WERI-Rb-1 (cell line): ENCODE measurements at regions not wholly inside any gene's neighbourhood (a gene's known extent, or its start where the extent isn't known, plus 50 kb on each side); places are given as distances from the start of the nearest gene placed in this dataset.

ENCODE experiments used
- DNase-seq: peaks from one replicate; pipeline ENCODE4 v3.0.0-alpha.2; 2020
- H3K27ac ChIP-seq: fragments of 250-450 bp; sonication (Bioruptor Pico); 2 replicates; pipeline ENCODE4 v1.5.1; 2020; ENCODE audit warnings: mild to moderate bottlenecking, moderate library complexity
- H3K27me3 ChIP-seq: fragments of 250-450 bp; sonication (Bioruptor Pico); 2 replicates; pipeline ENCODE4 v1.5.1; 2021; ENCODE audit warnings: mild to moderate bottlenecking, low read depth, moderate library complexity; ENCODE audit not compliant: insufficient read depth, severe bottlenecking
- H3K36me3 ChIP-seq: fragments of 250-450 bp; sonication (Bioruptor Pico); 2 replicates; pipeline ENCODE4 v1.5.1; 2020; ENCODE audit warnings: mild to moderate bottlenecking, moderate library complexity
- H3K4me3 ChIP-seq: 2 replicates; pipeline ENCODE4 v1.5.1; 2011; ENCODE audit warnings: low read depth, mild to moderate bottlenecking, control low read depth, low read length
- H3K9me3 ChIP-seq: fragments of 250-450 bp; sonication (Bioruptor Pico); 2 replicates; pipeline ENCODE4 v1.5.1; 2021; ENCODE audit warnings: mild to moderate bottlenecking, moderate library complexity; ENCODE audit not compliant: severe bottlenecking
- TF ChIP-seq, protein P1 (sequence below): IDR thresholded peaks from 2 replicates; pipeline ENCODE4 v1.5.1; 2011; ENCODE audit warnings: low read depth, mild to moderate bottlenecking, control low read depth, inconsistent platforms, low read length

DNA sequence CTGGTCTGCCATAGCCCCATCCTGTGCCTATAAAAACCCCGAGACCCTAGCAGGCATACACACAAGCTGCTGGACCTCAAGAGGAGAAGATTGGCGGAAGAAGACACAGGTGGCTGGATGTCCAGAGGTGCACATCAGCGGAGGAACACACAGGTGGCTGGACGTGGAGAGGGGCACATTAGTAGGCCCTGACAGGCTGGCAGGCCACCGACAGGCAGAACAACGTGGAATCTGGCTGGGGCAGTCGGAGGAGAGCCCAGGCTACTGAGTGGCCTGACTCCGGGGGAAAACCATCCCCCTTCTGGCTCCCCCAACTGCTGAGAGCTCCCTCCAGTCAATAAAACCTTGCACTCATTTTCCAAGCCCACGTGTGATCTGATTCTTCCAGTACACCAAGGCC, 512.5 kb upstream of the AMOT start:
- no peak overlapping the region for H3K4me3 ChIP-seq
- H3K9me3 ChIP-seq, result no peaks in the 10 kb centered on the region
- no peaks in the 10 kb centered on the region for H3K36me3 ChIP-seq
- TF ChIP-seq, protein P1, sequence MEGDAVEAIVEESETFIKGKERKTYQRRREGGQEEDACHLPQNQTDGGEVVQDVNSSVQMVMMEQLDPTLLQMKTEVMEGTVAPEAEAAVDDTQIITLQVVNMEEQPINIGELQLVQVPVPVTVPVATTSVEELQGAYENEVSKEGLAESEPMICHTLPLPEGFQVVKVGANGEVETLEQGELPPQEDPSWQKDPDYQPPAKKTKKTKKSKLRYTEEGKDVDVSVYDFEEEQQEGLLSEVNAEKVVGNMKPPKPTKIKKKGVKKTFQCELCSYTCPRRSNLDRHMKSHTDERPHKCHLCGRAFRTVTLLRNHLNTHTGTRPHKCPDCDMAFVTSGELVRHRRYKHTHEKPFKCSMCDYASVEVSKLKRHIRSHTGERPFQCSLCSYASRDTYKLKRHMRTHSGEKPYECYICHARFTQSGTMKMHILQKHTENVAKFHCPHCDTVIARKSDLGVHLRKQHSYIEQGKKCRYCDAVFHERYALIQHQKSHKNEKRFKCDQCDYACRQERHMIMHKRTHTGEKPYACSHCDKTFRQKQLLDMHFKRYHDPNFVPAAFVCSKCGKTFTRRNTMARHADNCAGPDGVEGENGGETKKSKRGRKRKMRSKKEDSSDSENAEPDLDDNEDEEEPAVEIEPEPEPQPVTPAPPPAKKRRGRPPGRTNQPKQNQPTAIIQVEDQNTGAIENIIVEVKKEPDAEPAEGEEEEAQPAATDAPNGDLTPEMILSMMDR, result no peak
- no peak for DNase-seq
- no peak overlapping the region for H3K27ac ChIP-seq
- H3K27me3 ChIP-seq, result peaks cover 66% of the 10 kb centered on the region

DNA sequence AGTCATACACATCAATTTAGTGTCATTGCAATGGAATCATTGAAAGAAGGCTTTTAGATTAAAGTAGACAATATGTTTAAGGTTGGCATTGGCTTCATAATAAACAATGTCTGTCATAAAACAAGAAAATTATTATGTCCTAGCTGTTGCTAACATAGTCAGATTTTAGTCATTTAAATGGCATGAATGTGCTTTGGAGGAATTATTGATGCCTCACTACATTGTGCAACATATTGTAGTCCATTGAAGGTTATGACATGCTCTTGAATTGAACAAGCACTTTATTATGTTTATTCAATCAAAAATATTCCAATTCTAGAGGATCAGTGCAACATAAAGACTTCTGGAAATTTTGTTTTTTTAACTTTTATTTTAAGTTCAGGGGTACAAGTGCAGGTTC, 489.8 kb upstream of the AMOT start:
- H3K9me3 ChIP-seq, result no peaks in the 10 kb centered on the region
- H3K27me3 ChIP-seq, result peaks cover 37% of the 10 kb centered on the region
- no peaks in the 10 kb centered on the region for H3K36me3 ChIP-seq
- no peak overlapping the region for H3K4me3 ChIP-seq
- TF ChIP-seq, protein P1, result no peak
- H3K27ac ChIP-seq, result no peak overlapping the region
- no peak for DNase-seq

DNA sequence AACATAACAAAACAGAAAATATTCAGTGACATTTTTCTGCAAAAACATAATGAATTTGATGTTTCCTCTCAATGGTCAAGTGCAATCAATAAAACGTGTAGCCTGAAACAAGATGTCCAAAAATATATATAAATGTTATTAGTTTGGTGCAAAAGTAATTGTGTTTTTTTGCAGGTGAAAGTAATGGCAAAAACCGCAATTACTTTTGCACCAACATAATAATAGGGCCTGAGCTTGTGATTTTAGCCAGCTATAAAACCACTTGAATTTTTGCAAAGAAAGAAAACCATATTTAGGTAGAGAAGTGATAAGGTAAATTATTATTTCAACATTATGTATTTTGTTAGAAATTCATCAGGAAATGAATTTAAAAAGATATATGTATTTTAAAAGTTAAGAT, 475.3 kb upstream of the AMOT start:
- no peaks in the 10 kb centered on the region for H3K9me3 ChIP-seq
- H3K27ac ChIP-seq, result no peak overlapping the region
- TF ChIP-seq, protein P1, result no peak
- no peak overlapping the region for H3K4me3 ChIP-seq
- no peak for DNase-seq
- peaks cover 32% of the 10 kb centered on the region for H3K27me3 ChIP-seq
- H3K36me3 ChIP-seq, result no peaks in the 10 kb centered on the region

DNA sequence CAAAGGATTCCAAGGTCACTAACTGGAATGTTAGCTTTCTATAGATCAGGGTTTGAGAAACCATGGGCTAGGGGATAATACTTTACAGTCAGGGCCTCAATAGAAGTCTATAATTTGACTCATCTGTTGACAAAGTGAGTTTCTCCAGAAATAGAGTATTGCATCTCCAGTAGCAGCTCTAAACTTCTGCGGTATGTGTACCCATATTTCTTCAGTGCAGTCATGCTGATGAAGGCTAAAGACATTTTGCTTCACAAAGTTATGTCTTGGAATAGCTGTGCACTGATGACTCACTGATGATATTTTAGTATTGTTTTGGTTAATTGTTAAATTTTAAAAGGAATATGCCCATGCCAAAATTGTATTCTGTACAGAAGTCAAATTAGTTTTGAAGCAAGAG, 464.9 kb upstream of the AMOT start:
- Histone ChIP-seq H3K36me3 (no peaks in the 10 kb centered on the region), H3K9me3 (no peaks in the 10 kb centered on the region), H3K4me3 (no peak overlapping the region), H3K27me3 (peaks cover 69% of the 10 kb centered on the region), H3K27ac (no peak overlapping the region)
- DNase-seq, result no peak
- TF ChIP-seq, protein P1, result no peak

DNA sequence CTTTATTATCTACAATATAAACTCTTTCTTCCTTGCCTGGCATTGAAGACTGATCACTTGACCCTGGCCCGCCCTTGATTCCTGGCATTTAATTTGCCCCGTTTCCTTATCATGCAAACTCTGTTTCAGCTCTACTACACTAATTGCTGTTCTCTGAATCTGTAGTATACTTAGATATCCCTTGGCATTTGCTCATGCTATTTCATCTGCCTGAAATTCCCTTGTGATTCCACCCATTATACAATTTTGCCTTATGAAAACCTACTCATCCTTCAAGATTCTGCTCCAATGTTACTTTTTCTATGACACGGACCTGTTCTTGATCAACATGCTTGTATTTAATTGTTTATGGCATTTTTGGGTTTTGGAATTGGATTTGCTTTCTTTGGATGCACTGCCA, 459.9 kb upstream of the AMOT start:
- Histone ChIP-seq H3K9me3 (no peaks in the 10 kb centered on the region), H3K36me3 (no peaks in the 10 kb centered on the region), H3K4me3 (no peak overlapping the region), H3K27ac (no peak overlapping the region), H3K27me3 (peaks cover 41% of the 10 kb centered on the region)
- DNase-seq, result no peak
- TF ChIP-seq, protein P1, result no peak

DNA sequence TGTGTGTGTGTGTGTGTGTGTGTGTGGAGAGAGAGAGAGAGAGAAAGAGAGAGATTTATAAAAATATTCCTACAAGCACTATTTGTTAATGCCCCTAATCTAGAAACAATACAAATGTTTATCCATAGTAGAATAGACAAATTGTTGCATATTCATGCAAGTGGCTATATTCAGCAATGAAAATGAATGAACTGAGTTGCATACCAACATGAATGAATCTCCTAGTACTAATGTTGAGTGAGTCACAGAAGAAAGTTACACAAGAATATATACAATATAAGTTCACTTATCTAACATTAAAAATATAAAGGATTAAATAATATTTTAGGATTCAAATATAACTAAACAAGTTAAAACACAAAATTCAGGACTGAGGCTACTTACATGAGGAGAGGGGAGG, 456.8 kb upstream of the AMOT start:
- TF ChIP-seq, protein P1, result no peak
- Histone ChIP-seq H3K27me3 (peaks cover 17% of the 10 kb centered on the region), H3K9me3 (no peaks in the 10 kb centered on the region), H3K4me3 (no peak overlapping the region), H3K36me3 (no peaks in the 10 kb centered on the region), H3K27ac (no peak overlapping the region)
- DNase-seq, result no peak
